ENCODE measurements at regions not wholly inside any gene's neighbourhood (a gene's known extent, or its start where the extent isn't known, plus 50 kb on each side); places are given as distances from the start of the nearest gene placed in this dataset.

- DNase-seq = no peak
- intact Hi-C loops (cut with DNase I) = no loop called here
- no peak overlapping the region for H3K4me3 ChIP-seq (ENCODE audit: low read length in 2 of 2)
- no peaks in the 10 kb centered on the region for H3K36me3 ChIP-seq (ENCODE audit: control insufficient read depth in 1 of 2, insufficient read depth in 2 of 2, low read length in 1 of 2)
- no peaks in the 10 kb centered on the region for H3K27me3 ChIP-seq (ENCODE audit: control insufficient read depth in 1 of 2, insufficient read depth in 2 of 2, low read length in 1 of 2)
- no peaks in the 10 kb centered on the region for H3K9me3 ChIP-seq (ENCODE audit: control insufficient read depth, low read length)
- no peak for ATAC-seq (ENCODE audit: low FRiP score)
- no peaks in the 10 kb centered on the region for H3K4me1 ChIP-seq (ENCODE audit: control insufficient read depth in 1 of 2, insufficient read depth in 2 of 2, low read length in 2 of 2)
- H3K27ac ChIP-seq (ENCODE audit: low read depth in 1 of 2, low read length in 2 of 2) = no peak overlapping the region
- 67 to 83% methylated on average over 1 of the region's 1 CpG for WGBS, 2 donors
Measured at GRCh38 chr21:15439726-15440125, 290.1 kb upstream of the USP25 start.

GRCh38 chr21:15441060-15441493 is 288.7 kb upstream of the USP25 start:
- no peaks in the 10 kb centered on the region for H3K36me3 ChIP-seq (ENCODE audit: control insufficient read depth in 1 of 2, insufficient read depth in 2 of 2, low read length in 1 of 2)
- 72 to 75% methylated on average over 3 of the region's 3 CpGs for WGBS, 2 donors
- H3K9me3 ChIP-seq (ENCODE audit: control insufficient read depth, low read length) = no peaks in the 10 kb centered on the region
- DNase-seq (no peak), ATAC-seq (ENCODE audit: low FRiP score) (no peak)
- H3K4me1 ChIP-seq (ENCODE audit: control insufficient read depth in 1 of 2, insufficient read depth in 2 of 2, low read length in 2 of 2) = no peaks in the 10 kb centered on the region
- H3K27me3 ChIP-seq (ENCODE audit: control insufficient read depth in 1 of 2, insufficient read depth in 2 of 2, low read length in 1 of 2) = no peaks in the 10 kb centered on the region
- intact Hi-C loops (cut with DNase I) = no loop called here
- H3K4me3 ChIP-seq (ENCODE audit: low read length in 2 of 2) = no peak overlapping the region
- H3K27ac ChIP-seq (ENCODE audit: low read depth in 1 of 2, low read length in 2 of 2) = no peak overlapping the region

GRCh38 chr21:15441992-15442391 is 287.8 kb upstream of the USP25 start:
- intact Hi-C loops (cut with DNase I) = no loop called here
- ATAC-seq (ENCODE audit: low FRiP score) (no peak), DNase-seq (no peak)
- Histone ChIP-seq H3K27me3 (ENCODE audit: control insufficient read depth in 1 of 2, insufficient read depth in 2 of 2, low read length in 1 of 2) (no peaks in the 10 kb centered on the region), H3K36me3 (ENCODE audit: control insufficient read depth in 1 of 2, insufficient read depth in 2 of 2, low read length in 1 of 2) (no peaks in the 10 kb centered on the region), H3K9me3 (ENCODE audit: control insufficient read depth, low read length) (no peaks in the 10 kb centered on the region), H3K4me1 (ENCODE audit: control insufficient read depth in 1 of 2, insufficient read depth in 2 of 2, low read length in 2 of 2) (no peaks in the 10 kb centered on the region), H3K4me3 (ENCODE audit: low read length in 2 of 2) (no peak overlapping the region), H3K27ac (ENCODE audit: low read depth in 1 of 2, low read length in 2 of 2) (no peak overlapping the region)

GRCh38 chr21:15442743-15443469 is 286.9 kb upstream of the USP25 start:
- no peaks in the 10 kb centered on the region for H3K9me3 ChIP-seq (ENCODE audit: control insufficient read depth, low read length)
- 73 to 80% methylated on average over 6 of the region's 6 CpGs for WGBS, 2 donors
- ATAC-seq (ENCODE audit: low FRiP score) (no peak), DNase-seq (no peak)
- intact Hi-C loops (cut with DNase I) = no loop called here
- H3K27ac ChIP-seq (ENCODE audit: low read depth in 1 of 2, low read length in 2 of 2) = no peak overlapping the region
- H3K27me3 ChIP-seq (ENCODE audit: control insufficient read depth in 1 of 2, insufficient read depth in 2 of 2, low read length in 1 of 2) = no peaks in the 10 kb centered on the region
- H3K36me3 ChIP-seq (ENCODE audit: control insufficient read depth in 1 of 2, insufficient read depth in 2 of 2, low read length in 1 of 2) = no peaks in the 10 kb centered on the region
- H3K4me3 ChIP-seq (ENCODE audit: low read length in 2 of 2) = no peak overlapping the region
- no peaks in the 10 kb centered on the region for H3K4me1 ChIP-seq (ENCODE audit: control insufficient read depth in 1 of 2, insufficient read depth in 2 of 2, low read length in 2 of 2)

- H3K27ac ChIP-seq (ENCODE audit: low read depth in 1 of 2, low read length in 2 of 2) = no peak overlapping the region
- ATAC-seq (ENCODE audit: low FRiP score) (no peak), DNase-seq (no peak)
- 42 to 50% methylated on average over 2 of the region's 2 CpGs for WGBS, 2 donors
- no peaks in the 10 kb centered on the region for H3K36me3 ChIP-seq (ENCODE audit: control insufficient read depth in 1 of 2, insufficient read depth in 2 of 2, low read length in 1 of 2)
- intact Hi-C loops (cut with DNase I) = no loop called here
- no peak overlapping the region for H3K4me3 ChIP-seq (ENCODE audit: low read length in 2 of 2)
- no peaks in the 10 kb centered on the region for H3K4me1 ChIP-seq (ENCODE audit: control insufficient read depth in 1 of 2, insufficient read depth in 2 of 2, low read length in 2 of 2)
- no peaks in the 10 kb centered on the region for H3K9me3 ChIP-seq (ENCODE audit: control insufficient read depth, low read length)
- no peaks in the 10 kb centered on the region for H3K27me3 ChIP-seq (ENCODE audit: control insufficient read depth in 1 of 2, insufficient read depth in 2 of 2, low read length in 1 of 2)
Measured at GRCh38 chr21:15443740-15444117, 286.1 kb upstream of the USP25 start.

- Histone ChIP-seq H3K4me1 (ENCODE audit: control insufficient read depth in 1 of 2, insufficient read depth in 2 of 2, low read length in 2 of 2) (no peaks in the 10 kb centered on the region), H3K27me3 (ENCODE audit: control insufficient read depth in 1 of 2, insufficient read depth in 2 of 2, low read length in 1 of 2) (no peaks in the 10 kb centered on the region), H3K27ac (ENCODE audit: low read depth in 1 of 2, low read length in 2 of 2) (no peak overlapping the region), H3K9me3 (ENCODE audit: control insufficient read depth, low read length) (no peaks in the 10 kb centered on the region), H3K36me3 (ENCODE audit: control insufficient read depth in 1 of 2, insufficient read depth in 2 of 2, low read length in 1 of 2) (no peaks in the 10 kb centered on the region), H3K4me3 (ENCODE audit: low read length in 2 of 2) (no peak overlapping the region)
- no peak for ATAC-seq (ENCODE audit: low FRiP score)
- intact Hi-C loops (cut with DNase I) = no loop called here
- DNase-seq = no peak
- 72 to 86% methylated on average over 7 of the region's 7 CpGs for WGBS, 2 donors
Measured at GRCh38 chr21:15444118-15444960, 285.4 kb upstream of the USP25 start.

GRCh38 chr21:15445327-15445726 is 284.5 kb upstream of the USP25 start:
- Histone ChIP-seq H3K27me3 (ENCODE audit: control insufficient read depth in 1 of 2, insufficient read depth in 2 of 2, low read length in 1 of 2) (no peaks in the 10 kb centered on the region), H3K36me3 (ENCODE audit: control insufficient read depth in 1 of 2, insufficient read depth in 2 of 2, low read length in 1 of 2) (no peaks in the 10 kb centered on the region), H3K4me1 (ENCODE audit: control insufficient read depth in 1 of 2, insufficient read depth in 2 of 2, low read length in 2 of 2) (no peaks in the 10 kb centered on the region), H3K27ac (ENCODE audit: low read depth in 1 of 2, low read length in 2 of 2) (no peak overlapping the region), H3K9me3 (ENCODE audit: control insufficient read depth, low read length) (no peaks in the 10 kb centered on the region), H3K4me3 (ENCODE audit: low read length in 2 of 2) (no peak overlapping the region)
- ATAC-seq (ENCODE audit: low FRiP score) = no peak
- DNase-seq = no peak
- WGBS, 2 donors = 87 to 92% methylated on average over 2 of the region's 2 CpGs
- intact Hi-C loops (cut with DNase I) = no loop called here

GRCh38 chr21:15446223-15446622 is 283.6 kb upstream of the USP25 start:
- ATAC-seq (ENCODE audit: low FRiP score) (no peak), DNase-seq (peak in 1 of 2 donors; percentile 51)
- H3K4me1 ChIP-seq (ENCODE audit: control insufficient read depth in 1 of 2, insufficient read depth in 2 of 2, low read length in 2 of 2) = no peaks in the 10 kb centered on the region
- 59 to 60% methylated on average over 3 of the region's 3 CpGs for WGBS, 2 donors
- no peaks in the 10 kb centered on the region for H3K27me3 ChIP-seq (ENCODE audit: control insufficient read depth in 1 of 2, insufficient read depth in 2 of 2, low read length in 1 of 2)
- no peaks in the 10 kb centered on the region for H3K9me3 ChIP-seq (ENCODE audit: control insufficient read depth, low read length)
- no peak overlapping the region for H3K4me3 ChIP-seq (ENCODE audit: low read length in 2 of 2)
- intact Hi-C loops (cut with DNase I) = no loop called here
- H3K27ac ChIP-seq (ENCODE audit: low read depth in 1 of 2, low read length in 2 of 2) = no peak overlapping the region
- H3K36me3 ChIP-seq (ENCODE audit: control insufficient read depth in 1 of 2, insufficient read depth in 2 of 2, low read length in 1 of 2) = no peaks in the 10 kb centered on the region

- no peak for ATAC-seq (ENCODE audit: low FRiP score)
- 57 to 68% methylated on average over 1 of the region's 1 CpG for WGBS, 2 donors
- no peaks in the 10 kb centered on the region for H3K9me3 ChIP-seq (ENCODE audit: control insufficient read depth, low read length)
- H3K4me3 ChIP-seq (ENCODE audit: low read length in 2 of 2) = no peak overlapping the region
- no peak overlapping the region for H3K27ac ChIP-seq (ENCODE audit: low read depth in 1 of 2, low read length in 2 of 2)
- DNase-seq = no peak
- H3K27me3 ChIP-seq (ENCODE audit: control insufficient read depth in 1 of 2, insufficient read depth in 2 of 2, low read length in 1 of 2) = no peaks in the 10 kb centered on the region
- H3K36me3 ChIP-seq (ENCODE audit: control insufficient read depth in 1 of 2, insufficient read depth in 2 of 2, low read length in 1 of 2) = no peaks in the 10 kb centered on the region
- no peaks in the 10 kb centered on the region for H3K4me1 ChIP-seq (ENCODE audit: control insufficient read depth in 1 of 2, insufficient read depth in 2 of 2, low read length in 2 of 2)
- intact Hi-C loops (cut with DNase I) = no loop called here
Measured at GRCh38 chr21:15449556-15449955, 280.2 kb upstream of the USP25 start.
